Endothelial cell of umbilical vein (primary cell): ENCODE measurements at regions not wholly inside any gene's neighbourhood (a gene's known extent, or its start where the extent isn't known, plus 50 kb on each side); places are given as distances from the start of the nearest gene placed in this dataset.

Source experiments
- BruUV-seq: library from RNA; stranded (reverse); fragments of 400-500 nt; replicated peaks from 2 replicates; lab custom pipeline; 2021; lab: Mats Ljungman, UMichigan
- CTCF ChIA-PET: fragments of 300-600, 350-600 bp; sonication (Branson Sonifier 250); formaldehyde crosslinking; loops from one replicate; lab custom pipeline; 2021; ENCODE audit warnings: antibody characterized with exemption, inconsistent platforms; lab: Charles Lee
- POLR2A ChIA-PET: fragments of 300-600, 350-600 bp; sonication (Branson Sonifier 250); formaldehyde crosslinking; loops from one replicate; lab custom pipeline; 2021; ENCODE audit warnings: antibody characterized with exemption, inconsistent platforms; lab: Charles Lee
- DNase-seq: peaks from one replicate; pipeline ENCODE4 v3.0.0-alpha.2; 2011; ENCODE audit warnings: low read depth, low spot score
- FAIRE-seq: peaks from 2 replicates; lab custom pipeline; 2011; peaks lifted over from hg19 to GRCh38; lab: Jason Lieb, UNC
- H2AFZ ChIP-seq: 2 replicates; pipeline ENCODE4 v1.6.0; 2012; ENCODE audit warnings: low read depth, low read length, control low read depth, inconsistent platforms
- H3K27ac ChIP-seq: 2 replicates; pipeline ENCODE4 v1.5.1; 2011; ENCODE audit warnings: low read depth, mild to moderate bottlenecking, control low read depth, low read length, moderate library complexity; ENCODE audit not compliant: insufficient read depth
- H3K27me3 ChIP-seq, 2 experiments: 2 replicates each; pipeline versions ENCODE4 v1.6.0 to v1.6.1; 2011; ENCODE audit warnings: low read length in 2 of 2, mixed read lengths in 1 of 2; ENCODE audit not compliant: control insufficient read depth in 2 of 2, insufficient read depth in 2 of 2
- H3K36me3 ChIP-seq, 2 experiments: 2 replicates in 1 of 2; 3 replicates in 1 of 2; pipeline ENCODE4 v1.5.1; 2011; ENCODE audit warnings: low read length in 2 of 2, mild to moderate bottlenecking in 1 of 2, moderate library complexity in 1 of 2; ENCODE audit not compliant: control insufficient read depth in 2 of 2, insufficient read depth in 2 of 2; ENCODE audit errors: extremely low read depth in 1 of 2
- H3K4me1 ChIP-seq: 3 replicates; pipeline ENCODE4 v1.5.1; 2011; ENCODE audit warnings: mild to moderate bottlenecking, low read length; ENCODE audit not compliant: control insufficient read depth, insufficient read depth; ENCODE audit errors: extremely low read depth
- H3K4me2 ChIP-seq: 2 replicates; pipeline ENCODE4 v1.6.1; 2011; ENCODE audit warnings: low read length, control low read depth, mixed read lengths; ENCODE audit not compliant: insufficient read depth
- H3K4me3 ChIP-seq, 3 experiments: fragments of 200-600 bp in 1 of 3; sonication (generic), shearing (Covaris generic) in 1 of 3; replicated peaks in 1 of 3; 2 replicates each; pipeline ENCODE4 v1.5.1; 2011 to 2016; ENCODE audit warnings: control low read depth in 3 of 3, low read length in 3 of 3, mild to moderate bottlenecking in 2 of 3, inconsistent platforms in 1 of 3, low read depth in 1 of 3, moderate library complexity in 1 of 3; ENCODE audit not compliant: insufficient read depth in 1 of 3
- H3K79me2 ChIP-seq: 2 replicates; pipeline ENCODE4 v1.6.0; 2012; ENCODE audit warnings: low read length, inconsistent platforms; ENCODE audit not compliant: control insufficient read depth, insufficient read depth
- H3K9ac ChIP-seq: replicated peaks from 2 replicates; pipeline ENCODE3; 2011; ENCODE audit warnings: low read length, control low read depth; ENCODE audit not compliant: insufficient read depth; ENCODE audit errors: extremely low read depth
- H3K9me1 ChIP-seq: replicated peaks from 3 replicates; pipeline ENCODE4 v1.6.0; 2011; ENCODE audit warnings: mild to moderate bottlenecking, low read length; ENCODE audit not compliant: control insufficient read depth, insufficient read depth; ENCODE audit errors: extremely low read depth
- H3K9me3 ChIP-seq: replicated peaks from 2 replicates; pipeline ENCODE4 v1.5.1; 2012; ENCODE audit warnings: low read length, inconsistent platforms; ENCODE audit not compliant: control insufficient read depth, insufficient read depth
- H4K20me1 ChIP-seq: replicated peaks from 2 replicates; pipeline ENCODE3; 2011; ENCODE audit warnings: mild to moderate bottlenecking, low read length; ENCODE audit not compliant: control insufficient read depth, insufficient read depth; ENCODE audit errors: extremely low read depth
- EZH2 ChIP-seq: IDR thresholded peaks from 2 replicates; pipeline ENCODE4 v1.6.1; 2012; ENCODE audit warnings: borderline replicate concordance, low read depth, mild to moderate bottlenecking, moderate library complexity, low read length, inconsistent platforms; ENCODE audit not compliant: severe bottlenecking
- FOS ChIP-seq: IDR thresholded peaks from 2 replicates; pipeline ENCODE4 v1.6.1; 2011; ENCODE audit warnings: mild to moderate bottlenecking, low read length, moderate library complexity, borderline replicate concordance; ENCODE audit not compliant: insufficient read depth
- GATA2 ChIP-seq: IDR thresholded peaks from 2 replicates; pipeline ENCODE4 v1.7.0; 2011; ENCODE audit warnings: low read depth, mild to moderate bottlenecking, moderate library complexity, mixed read lengths, low read length; ENCODE audit not compliant: insufficient read length, insufficient read depth
- JUN ChIP-seq: IDR thresholded peaks from 2 replicates; pipeline ENCODE4 v1.6.1; 2011; ENCODE audit warnings: borderline replicate concordance, low read depth; ENCODE audit not compliant: insufficient read length, insufficient read depth
- MAX ChIP-seq: IDR thresholded peaks from 2 replicates; pipeline ENCODE4 v1.6.1; 2011; ENCODE audit not compliant: insufficient read depth, insufficient read length
- MYC ChIP-seq: IDR thresholded peaks from one replicate; pipeline ENCODE4 v1.6.1; 2011; ENCODE audit warnings: mild to moderate bottlenecking, low read depth, low read length
- POLR2A ChIP-seq: IDR thresholded peaks from 2 replicates; pipeline ENCODE4 v1.6.1; 2012; ENCODE audit warnings: low read depth, mild to moderate bottlenecking, control low read depth, low read length
- POLR2AphosphoS5 ChIP-seq: IDR thresholded peaks from 2 replicates; pipeline ENCODE4 v1.6.1; 2012; ENCODE audit warnings: low read depth, mild to moderate bottlenecking, control low read depth, low read length, moderate library complexity; ENCODE audit not compliant: insufficient read depth
- dilution Hi-C: fragments of 300-500 bp; cut with MboI; formaldehyde crosslinking; loops from one replicate; pipeline ENCODE4 v1.15.0; 2019; ENCODE audit warnings: low sequenced_read_pairs; ENCODE audit not compliant: extremely low pct_ligation_motif_present
- intact Hi-C: fragments of 100-400 bp; cut with micrococcal nuclease; formaldehyde crosslinking; loops from one replicate; pipeline ENCODE4 v1.10.0; 2022
- TF ChIP-seq, protein P1 (sequence below), 2 donors: IDR thresholded peaks; 1 replicate in 1 of 2; 2 replicates in 1 of 2; pipeline ENCODE4 v1.5.1; 2011; ENCODE audit warnings: low read length in 2 of 2, mild to moderate bottlenecking in 2 of 2, moderate library complexity in 2 of 2, control low read depth in 1 of 2, inconsistent platforms in 1 of 2, low read depth in 1 of 2; ENCODE audit not compliant: insufficient read depth in 1 of 2; ENCODE audit errors: extremely low read depth in 1 of 2

- Histone ChIP-seq H3K4me2 (no peak overlapping the region), H3K27me3 (no peaks in the 10 kb centered on the region), H3K9ac (no peak overlapping the region), H3K9me3 (no peaks in the 10 kb centered on the region), H3K4me1 (no peaks in the 10 kb centered on the region), H3K27ac (no peak overlapping the region), H2AFZ (no peak overlapping the region), H3K9me1 (no peaks in the 10 kb centered on the region), H3K79me2 (no peaks in the 10 kb centered on the region), H4K20me1 (no peaks in the 10 kb centered on the region), H3K4me3 (no peak overlapping the region), H3K36me3 (no peaks in the 10 kb centered on the region)
- DNase-seq (no peak), FAIRE-seq (no peak)
- intact Hi-C loops (no loop called here), dilution Hi-C loops (no loop called here)
- TF ChIP-seq MYC: no peak
- no peak for TF ChIP-seq JUN
- TF ChIP-seq POLR2A: no peak
- TF ChIP-seq, protein P1, sequence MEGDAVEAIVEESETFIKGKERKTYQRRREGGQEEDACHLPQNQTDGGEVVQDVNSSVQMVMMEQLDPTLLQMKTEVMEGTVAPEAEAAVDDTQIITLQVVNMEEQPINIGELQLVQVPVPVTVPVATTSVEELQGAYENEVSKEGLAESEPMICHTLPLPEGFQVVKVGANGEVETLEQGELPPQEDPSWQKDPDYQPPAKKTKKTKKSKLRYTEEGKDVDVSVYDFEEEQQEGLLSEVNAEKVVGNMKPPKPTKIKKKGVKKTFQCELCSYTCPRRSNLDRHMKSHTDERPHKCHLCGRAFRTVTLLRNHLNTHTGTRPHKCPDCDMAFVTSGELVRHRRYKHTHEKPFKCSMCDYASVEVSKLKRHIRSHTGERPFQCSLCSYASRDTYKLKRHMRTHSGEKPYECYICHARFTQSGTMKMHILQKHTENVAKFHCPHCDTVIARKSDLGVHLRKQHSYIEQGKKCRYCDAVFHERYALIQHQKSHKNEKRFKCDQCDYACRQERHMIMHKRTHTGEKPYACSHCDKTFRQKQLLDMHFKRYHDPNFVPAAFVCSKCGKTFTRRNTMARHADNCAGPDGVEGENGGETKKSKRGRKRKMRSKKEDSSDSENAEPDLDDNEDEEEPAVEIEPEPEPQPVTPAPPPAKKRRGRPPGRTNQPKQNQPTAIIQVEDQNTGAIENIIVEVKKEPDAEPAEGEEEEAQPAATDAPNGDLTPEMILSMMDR (IDR thresholded peaks at IDR 0.05; ENCODE audit: extremely low read depth in 1 of 2, insufficient read depth in 1 of 2, low read depth in 1 of 2, low read length in 2 of 2): no peak
- no TSS peak for BruUV-seq
- CTCF ChIA-PET: no interaction called here
- POLR2A ChIA-PET: no interaction called here
These were observed 554.4 kb upstream of the FAM98A start for GRCh38 chr2:34153484-34153883.

GRCh38 chr2:34147780-34148179 lies 548.7 kb upstream of the FAM98A start:
- no peaks in the 10 kb centered on the region for H3K27me3 ChIP-seq
- H3K9me3 ChIP-seq: no peaks in the 10 kb centered on the region
- H3K4me2 ChIP-seq: no peak overlapping the region
- no peaks in the 10 kb centered on the region for H3K9me1 ChIP-seq
- dilution Hi-C loops (no loop called here), intact Hi-C loops (no loop called here)
- DNase-seq (no peak), FAIRE-seq (no peak)
- no peaks in the 10 kb centered on the region for H3K4me1 ChIP-seq
- H3K9ac ChIP-seq: no peak overlapping the region
- H2AFZ ChIP-seq: no peak overlapping the region
- TF ChIP-seq EZH2: no peak
- TF ChIP-seq MAX: no peak
- TF ChIP-seq FOS: no peak
- TF ChIP-seq GATA2: no peak
- no peak for TF ChIP-seq POLR2AphosphoS5
- TF ChIP-seq, protein P1 (IDR thresholded peaks at IDR 0.05; ENCODE audit: extremely low read depth in 1 of 2, insufficient read depth in 1 of 2, low read depth in 1 of 2, low read length in 2 of 2): no peak
- TF ChIP-seq POLR2A: no peak
- TF ChIP-seq JUN: no peak
- TF ChIP-seq MYC: no peak
- no peaks in the 10 kb centered on the region for H4K20me1 ChIP-seq
- CTCF ChIA-PET: no interaction called here
- H3K27ac ChIP-seq: no peak overlapping the region
- no peak overlapping the region for H3K4me3 ChIP-seq
- H3K36me3 ChIP-seq: no peaks in the 10 kb centered on the region
- no TSS peak for BruUV-seq
- H3K79me2 ChIP-seq: no peaks in the 10 kb centered on the region
- POLR2A ChIA-PET: no interaction called here
